Esophagus (tissue), 2 donors: ENCODE measurements at regions not wholly inside any gene's neighbourhood (a gene's known extent, or its start where the extent isn't known, plus 50 kb on each side); places are given as distances from the start of the nearest gene placed in this dataset.

Experiments
- H3K27ac ChIP-seq, 2 donors: one replicate each; pipeline ENCODE4 v1.5.1; 2013; ENCODE audit warnings: low read depth in 2 of 2, mild to moderate bottlenecking in 2 of 2, inconsistent platforms in 1 of 2, low read length in 1 of 2, moderate library complexity in 1 of 2
- H3K27me3 ChIP-seq, 2 donors: one replicate each; pipeline ENCODE4 v1.6.1; 2013; ENCODE audit warnings: low read length in 2 of 2, control low read depth in 1 of 2, mild to moderate bottlenecking in 1 of 2; ENCODE audit not compliant: insufficient read depth in 2 of 2, control insufficient read depth in 1 of 2
- H3K36me3 ChIP-seq, 2 donors: one replicate each; pipeline ENCODE4 v1.6.1; 2013; ENCODE audit warnings: low read length in 1 of 2; ENCODE audit not compliant: control insufficient read depth in 2 of 2, insufficient read depth in 2 of 2
- H3K4me1 ChIP-seq, 2 donors: one replicate each; pipeline ENCODE4 v1.6.1; 2013; ENCODE audit warnings: low read length in 1 of 2; ENCODE audit not compliant: control insufficient read depth in 2 of 2, insufficient read depth in 2 of 2
- H3K4me3 ChIP-seq, 2 donors: one replicate each; pipeline ENCODE4 v1.5.1; 2013; ENCODE audit warnings: low read length in 2 of 2, mild to moderate bottlenecking in 2 of 2, low read depth in 1 of 2, moderate library complexity in 1 of 2
- H3K9me3 ChIP-seq, 2 donors: one replicate each; pipeline ENCODE4 v1.6.1; 2013; ENCODE audit warnings: mild to moderate bottlenecking in 2 of 2, low read depth in 1 of 2, low read length in 1 of 2, moderate library complexity in 1 of 2; ENCODE audit not compliant: control insufficient read depth in 2 of 2, insufficient read depth in 1 of 2
- WGBS, 2 donors: extraction: QIAGEN DNeasy Blood & Tissue Kit; methylation state at CpG; one replicate each; pipeline ENCODE4 v1.1.7; 2013; 5-methylcytosine and 5-hydroxymethylcytosine counted together
- donor health status: healthy with polysubstance abuse.
- donor health status: Bipolar disorder and iron deficiency.

DNA sequence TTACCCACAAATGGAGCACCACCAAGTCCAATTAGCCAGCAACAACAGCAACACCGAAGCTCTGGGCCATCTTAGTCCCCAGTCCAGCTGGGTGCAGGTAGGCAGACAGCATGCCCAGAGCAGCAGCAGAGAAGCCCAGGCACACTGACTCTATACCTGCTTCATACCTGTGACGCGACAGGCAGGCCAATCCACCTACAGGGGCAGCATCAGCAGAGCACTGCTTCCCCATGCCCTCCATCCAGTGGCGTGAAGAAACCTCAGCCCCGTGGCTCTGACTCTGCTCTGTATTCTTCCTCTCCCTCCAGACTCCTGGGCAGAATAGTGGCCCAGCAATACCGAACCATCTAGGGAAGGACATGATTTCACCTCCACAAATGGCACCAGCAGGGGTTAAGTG lies 191.7 kb downstream of the AKR1D1 start:
- Histone ChIP-seq H3K27ac (no peak overlapping the region), H3K9me3 (peaks cover 3 to 6% of the 10 kb centered on the region in 2 donors), H3K27me3 (no peaks in the 10 kb centered on the region), H3K36me3 (no peaks in the 10 kb centered on the region), H3K4me1 (no peaks in the 10 kb centered on the region), H3K4me3 (no peak overlapping the region)
- 91 to 94% methylated on average over 6 of the region's 6 CpGs for WGBS, 2 donors

DNA sequence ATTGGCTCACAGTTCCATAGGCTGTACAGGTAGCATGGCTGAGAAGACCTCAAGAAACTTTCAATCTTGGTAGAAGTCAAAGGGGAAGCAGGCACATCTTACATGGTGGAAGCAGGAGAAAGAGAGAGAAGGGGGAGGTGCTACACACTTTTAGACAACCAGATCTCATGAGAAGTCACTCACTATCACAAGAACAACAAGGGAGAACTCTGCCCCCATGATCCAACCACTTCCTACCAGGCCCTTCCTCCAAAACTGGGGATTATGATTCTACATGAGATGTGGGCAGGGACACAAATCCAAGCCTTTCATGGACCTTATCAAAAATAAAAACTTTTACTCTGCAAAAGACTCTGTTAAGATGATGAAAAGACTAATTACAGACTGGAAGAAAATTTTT lies 183.2 kb upstream of the TRIM24 start:
- H3K4me3 ChIP-seq = no peak overlapping the region
- no peaks in the 10 kb centered on the region for H3K36me3 ChIP-seq
- no peaks in the 10 kb centered on the region for H3K9me3 ChIP-seq
- no peaks in the 10 kb centered on the region for H3K4me1 ChIP-seq
- H3K27ac ChIP-seq = no peak overlapping the region
- H3K27me3 ChIP-seq = no peaks in the 10 kb centered on the region

GRCh38 chr7:138278601-138279000 lies 181.5 kb upstream of the TRIM24 start:
- H3K9me3 ChIP-seq = no peaks in the 10 kb centered on the region
- H3K27me3 ChIP-seq = no peaks in the 10 kb centered on the region
- no peak overlapping the region for H3K27ac ChIP-seq
- WGBS, 2 donors = 80 to 82% methylated on average over 2 of the region's 2 CpGs
- no peaks in the 10 kb centered on the region for H3K4me1 ChIP-seq
- H3K4me3 ChIP-seq = no peak overlapping the region
- H3K36me3 ChIP-seq = no peaks in the 10 kb centered on the region

GRCh38 chr7:138282997-138283396 lies 177.1 kb upstream of the TRIM24 start:
- no peaks in the 10 kb centered on the region for H3K4me1 ChIP-seq
- no peak overlapping the region for H3K4me3 ChIP-seq
- 66 to 73% methylated on average over 5 of the region's 5 CpGs for WGBS, 2 donors
- H3K27me3 ChIP-seq = no peaks in the 10 kb centered on the region
- no peak overlapping the region for H3K27ac ChIP-seq
- H3K36me3 ChIP-seq = no peaks in the 10 kb centered on the region
- no peaks in the 10 kb centered on the region for H3K9me3 ChIP-seq

DNA sequence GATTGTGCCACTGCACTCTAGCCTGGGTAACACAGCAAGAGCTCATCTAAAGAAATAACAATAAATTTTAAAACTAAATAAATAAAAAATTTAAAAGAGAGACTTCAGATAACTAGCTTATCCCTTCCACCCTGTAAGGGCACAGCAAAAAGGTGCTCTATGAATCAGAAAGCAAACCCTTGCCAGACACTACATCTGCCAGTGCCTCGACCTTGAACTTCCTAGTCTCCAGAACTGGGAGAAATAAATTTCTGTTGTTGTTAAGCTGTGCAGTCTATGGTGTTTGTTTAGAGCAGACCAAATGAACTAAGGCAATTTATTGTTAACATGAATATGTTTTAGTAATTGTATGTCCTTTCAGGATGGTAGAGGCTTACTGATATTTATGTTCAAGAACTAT lies 174.9 kb upstream of the TRIM24 start:
- WGBS, 2 donors = 44 to 45% methylated on average over 1 of the region's 1 CpG
- no peak overlapping the region for H3K27ac ChIP-seq
- no peaks in the 10 kb centered on the region for H3K4me1 ChIP-seq
- H3K4me3 ChIP-seq = no peak overlapping the region
- H3K9me3 ChIP-seq = no peaks in the 10 kb centered on the region
- H3K27me3 ChIP-seq = no peaks in the 10 kb centered on the region
- H3K36me3 ChIP-seq = no peaks in the 10 kb centered on the region

DNA sequence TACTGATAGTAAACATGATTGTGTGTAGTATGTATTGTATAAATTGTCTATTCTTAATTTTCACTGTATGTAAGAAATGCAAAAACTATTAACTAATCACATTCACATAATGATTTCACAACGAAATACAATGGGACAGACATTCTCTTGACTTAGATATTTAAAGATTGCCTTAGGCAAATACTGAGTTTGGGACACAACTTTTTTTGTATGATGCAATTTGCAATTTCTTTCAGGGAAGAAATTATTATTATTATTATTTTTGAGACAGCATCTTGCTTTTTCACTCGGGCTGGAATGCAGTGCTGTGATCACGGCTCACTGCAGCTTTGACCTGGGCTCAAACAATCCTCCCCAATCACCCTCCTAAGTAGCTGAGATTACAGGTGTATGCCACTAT lies 173.2 kb upstream of the TRIM24 start:
- Histone ChIP-seq H3K36me3 (no peaks in the 10 kb centered on the region), H3K27me3 (no peaks in the 10 kb centered on the region), H3K27ac (no peak overlapping the region), H3K9me3 (no peaks in the 10 kb centered on the region), H3K4me1 (no peaks in the 10 kb centered on the region), H3K4me3 (no peak overlapping the region)
- WGBS, 2 donors = 51 to 63% methylated on average over 3 of the region's 3 CpGs

- Histone ChIP-seq H3K36me3 (no peaks in the 10 kb centered on the region), H3K4me1 (no peaks in the 10 kb centered on the region), H3K27me3 (no peaks in the 10 kb centered on the region), H3K27ac (no peak overlapping the region), H3K9me3 (no peaks in the 10 kb centered on the region), H3K4me3 (no peak overlapping the region)
- WGBS, 2 donors = 54 to 59% methylated on average over 2 of the region's 2 CpGs
Observed at GRCh38 chr7:138287549-138287948, 172.5 kb upstream of the TRIM24 start.

DNA sequence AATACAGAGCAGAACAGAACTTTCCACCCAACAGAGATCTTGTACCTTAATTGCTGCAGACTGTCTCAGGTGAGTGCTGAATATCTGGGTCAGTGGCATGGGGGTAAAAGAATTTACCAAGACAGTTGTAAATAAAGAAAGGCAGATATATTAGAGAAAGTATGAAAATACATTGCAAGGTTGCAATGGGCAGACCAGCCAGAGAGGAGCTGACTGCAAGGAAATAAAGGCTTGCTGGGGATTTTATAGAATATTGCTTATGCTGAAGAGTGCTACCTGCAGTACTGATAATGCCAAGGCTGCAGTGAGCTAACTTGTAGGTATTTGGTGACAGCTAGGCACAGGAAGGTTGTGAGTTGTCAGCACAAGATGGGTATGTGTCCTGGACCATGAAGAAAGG lies 171.0 kb upstream of the TRIM24 start:
- Histone ChIP-seq H3K36me3 (no peaks in the 10 kb centered on the region), H3K4me3 (no peak overlapping the region), H3K9me3 (no peaks in the 10 kb centered on the region), H3K4me1 (no peaks in the 10 kb centered on the region), H3K27ac (no peak overlapping the region), H3K27me3 (no peaks in the 10 kb centered on the region)

DNA sequence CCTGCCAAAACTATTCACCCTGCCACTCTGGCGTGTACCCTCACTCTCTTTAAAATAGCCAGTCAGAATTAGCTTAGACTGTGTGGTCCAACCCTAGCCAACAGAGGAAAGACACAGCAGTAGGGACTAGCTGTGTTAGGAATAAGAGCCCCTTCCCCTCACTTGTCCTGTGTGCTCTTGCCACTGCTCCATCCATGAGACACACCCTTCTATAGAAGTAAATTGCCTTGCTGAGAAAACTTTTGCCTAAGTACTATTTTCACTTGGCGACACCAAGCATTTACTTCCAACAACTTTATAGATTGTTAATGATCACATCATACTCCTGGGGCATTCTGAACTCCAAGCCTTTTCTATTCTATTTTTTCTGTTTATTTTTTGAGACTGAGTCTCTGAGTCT lies 170.2 kb upstream of the TRIM24 start:
- no peak overlapping the region for H3K27ac ChIP-seq
- no peaks in the 10 kb centered on the region for H3K27me3 ChIP-seq
- no peaks in the 10 kb centered on the region for H3K36me3 ChIP-seq
- no peaks in the 10 kb centered on the region for H3K9me3 ChIP-seq
- 89 to 99% methylated on average over 2 of the region's 2 CpGs for WGBS, 2 donors
- H3K4me1 ChIP-seq = no peaks in the 10 kb centered on the region
- no peak overlapping the region for H3K4me3 ChIP-seq

DNA sequence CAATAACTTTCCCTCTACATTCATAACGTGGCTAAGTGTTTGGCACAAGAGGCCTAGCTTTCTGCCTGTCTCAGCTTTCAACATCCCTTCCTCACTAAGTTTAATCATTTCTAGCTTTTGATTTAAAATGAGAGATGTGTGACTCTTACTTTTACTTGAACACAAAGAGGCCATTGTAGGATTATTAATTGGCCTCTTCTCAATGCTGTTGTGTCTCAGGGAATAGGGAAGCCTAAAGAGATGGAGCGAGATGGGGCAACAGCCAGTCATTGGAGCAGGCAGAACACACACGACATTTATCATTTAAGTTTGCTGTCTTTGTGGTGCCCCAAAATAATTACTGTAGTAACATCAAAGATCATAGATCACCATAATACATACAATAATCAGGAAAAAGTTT lies 167.1 kb upstream of the TRIM24 start:
- no peak overlapping the region for H3K4me3 ChIP-seq
- H3K27me3 ChIP-seq = no peaks in the 10 kb centered on the region
- H3K27ac ChIP-seq = no peak overlapping the region
- 70 to 73% methylated on average over 3 of the region's 3 CpGs for WGBS, 2 donors
- H3K4me1 ChIP-seq = no peaks in the 10 kb centered on the region
- no peaks in the 10 kb centered on the region for H3K9me3 ChIP-seq
- no peaks in the 10 kb centered on the region for H3K36me3 ChIP-seq
